ENCODE measurements at regions not wholly inside any gene's neighbourhood (a gene's known extent, or its start where the extent isn't known, plus 50 kb on each side); places are given as distances from the start of the nearest gene placed in this dataset.

DNA sequence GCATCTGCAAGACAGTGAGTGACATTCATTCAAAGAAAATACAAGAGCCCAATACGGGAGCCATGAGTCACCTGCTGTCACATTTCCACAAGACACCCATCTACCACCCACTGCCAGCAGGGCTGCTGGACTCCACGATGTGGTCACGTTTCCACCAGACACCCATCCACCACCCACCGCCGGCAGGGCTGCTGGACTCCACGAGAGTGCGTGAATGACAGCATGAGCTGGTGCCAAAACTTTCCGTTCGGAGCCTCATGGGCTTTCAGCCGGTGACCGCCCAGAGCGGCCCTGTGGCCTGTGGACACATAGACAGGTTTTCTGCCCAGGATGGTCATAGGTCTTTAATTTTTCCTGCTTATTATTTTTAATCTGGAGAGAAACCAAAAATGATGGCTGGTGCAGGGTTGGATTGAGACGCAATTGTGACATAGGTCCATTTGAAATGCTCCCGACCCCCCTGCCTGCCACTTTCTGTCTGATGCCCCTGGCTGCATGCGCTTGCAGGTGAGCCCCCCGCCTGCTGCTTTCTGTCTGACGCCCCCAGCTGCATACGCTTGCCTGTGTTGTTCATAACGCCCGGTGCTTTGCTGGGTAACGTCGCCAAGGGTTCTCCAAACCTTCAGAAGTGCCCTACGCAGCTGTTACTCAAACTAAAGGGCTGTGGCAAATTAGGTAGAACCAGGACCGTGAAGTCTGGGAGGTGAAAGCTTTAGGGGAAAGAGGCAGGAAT is 59.1 kb upstream of the SMOC2 start:
- H3K27me3 ChIP-seq (ENCODE audit: control insufficient read depth, insufficient read depth, low read length) = no peaks in the 10 kb centered on the region
- CTCF ChIA-PET = no interaction called here
- no peak for ATAC-seq
- in situ Hi-C loops (cut with HindIII; ENCODE audit: low pct_unique_long_range_greater_than_20kb, low sequenced_read_pairs) = no loop called here
- no peak for DNase-seq (ENCODE audit: low read depth, low spot score)
- no peak overlapping the region for H3K27ac ChIP-seq (ENCODE audit: low read length)
- H3K9me3 ChIP-seq (ENCODE audit: control insufficient read depth, insufficient read depth, low read depth, low read length) = no peaks in the 10 kb centered on the region
- POLR2A ChIA-PET = no interaction called here
- intact Hi-C loops (cut with micrococcal nuclease; ENCODE audit: unreplicated experiment) = no loop called here
- BruUV-seq (replicated peaks) = no TSS peak
- no peak overlapping the region for H3K4me3 ChIP-seq (ENCODE audit: low read depth in 2 of 2, low read length in 2 of 2)
- no peaks in the 10 kb centered on the region for H3K4me1 ChIP-seq (ENCODE audit: control insufficient read depth, insufficient read depth, low read length)
- no peaks in the 10 kb centered on the region for H3K36me3 ChIP-seq (ENCODE audit: control insufficient read depth, insufficient read depth, low read length)
- TF ChIP-seq SIN3A (IDR thresholded peaks at IDR 0.05; ENCODE audit: borderline replicate concordance, insufficient read depth, low read depth, low read length) = no peak
- TF ChIP-seq, protein P1, sequence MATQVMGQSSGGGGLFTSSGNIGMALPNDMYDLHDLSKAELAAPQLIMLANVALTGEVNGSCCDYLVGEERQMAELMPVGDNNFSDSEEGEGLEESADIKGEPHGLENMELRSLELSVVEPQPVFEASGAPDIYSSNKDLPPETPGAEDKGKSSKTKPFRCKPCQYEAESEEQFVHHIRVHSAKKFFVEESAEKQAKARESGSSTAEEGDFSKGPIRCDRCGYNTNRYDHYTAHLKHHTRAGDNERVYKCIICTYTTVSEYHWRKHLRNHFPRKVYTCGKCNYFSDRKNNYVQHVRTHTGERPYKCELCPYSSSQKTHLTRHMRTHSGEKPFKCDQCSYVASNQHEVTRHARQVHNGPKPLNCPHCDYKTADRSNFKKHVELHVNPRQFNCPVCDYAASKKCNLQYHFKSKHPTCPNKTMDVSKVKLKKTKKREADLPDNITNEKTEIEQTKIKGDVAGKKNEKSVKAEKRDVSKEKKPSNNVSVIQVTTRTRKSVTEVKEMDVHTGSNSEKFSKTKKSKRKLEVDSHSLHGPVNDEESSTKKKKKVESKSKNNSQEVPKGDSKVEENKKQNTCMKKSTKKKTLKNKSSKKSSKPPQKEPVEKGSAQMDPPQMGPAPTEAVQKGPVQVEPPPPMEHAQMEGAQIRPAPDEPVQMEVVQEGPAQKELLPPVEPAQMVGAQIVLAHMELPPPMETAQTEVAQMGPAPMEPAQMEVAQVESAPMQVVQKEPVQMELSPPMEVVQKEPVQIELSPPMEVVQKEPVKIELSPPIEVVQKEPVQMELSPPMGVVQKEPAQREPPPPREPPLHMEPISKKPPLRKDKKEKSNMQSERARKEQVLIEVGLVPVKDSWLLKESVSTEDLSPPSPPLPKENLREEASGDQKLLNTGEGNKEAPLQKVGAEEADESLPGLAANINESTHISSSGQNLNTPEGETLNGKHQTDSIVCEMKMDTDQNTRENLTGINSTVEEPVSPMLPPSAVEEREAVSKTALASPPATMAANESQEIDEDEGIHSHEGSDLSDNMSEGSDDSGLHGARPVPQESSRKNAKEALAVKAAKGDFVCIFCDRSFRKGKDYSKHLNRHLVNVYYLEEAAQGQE (IDR thresholded peaks at IDR 0.05; ENCODE audit: insufficient read depth in 1 of 2, low read depth in 2 of 2, low read length in 1 of 2) = no peak
- TF ChIP-seq, protein P2, sequence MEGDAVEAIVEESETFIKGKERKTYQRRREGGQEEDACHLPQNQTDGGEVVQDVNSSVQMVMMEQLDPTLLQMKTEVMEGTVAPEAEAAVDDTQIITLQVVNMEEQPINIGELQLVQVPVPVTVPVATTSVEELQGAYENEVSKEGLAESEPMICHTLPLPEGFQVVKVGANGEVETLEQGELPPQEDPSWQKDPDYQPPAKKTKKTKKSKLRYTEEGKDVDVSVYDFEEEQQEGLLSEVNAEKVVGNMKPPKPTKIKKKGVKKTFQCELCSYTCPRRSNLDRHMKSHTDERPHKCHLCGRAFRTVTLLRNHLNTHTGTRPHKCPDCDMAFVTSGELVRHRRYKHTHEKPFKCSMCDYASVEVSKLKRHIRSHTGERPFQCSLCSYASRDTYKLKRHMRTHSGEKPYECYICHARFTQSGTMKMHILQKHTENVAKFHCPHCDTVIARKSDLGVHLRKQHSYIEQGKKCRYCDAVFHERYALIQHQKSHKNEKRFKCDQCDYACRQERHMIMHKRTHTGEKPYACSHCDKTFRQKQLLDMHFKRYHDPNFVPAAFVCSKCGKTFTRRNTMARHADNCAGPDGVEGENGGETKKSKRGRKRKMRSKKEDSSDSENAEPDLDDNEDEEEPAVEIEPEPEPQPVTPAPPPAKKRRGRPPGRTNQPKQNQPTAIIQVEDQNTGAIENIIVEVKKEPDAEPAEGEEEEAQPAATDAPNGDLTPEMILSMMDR (IDR thresholded peaks at IDR 0.05) = no peak
- no peak for TF ChIP-seq POLR2AphosphoS5 (IDR thresholded peaks at IDR 0.05; ENCODE audit: low read depth, low read length)
- TF ChIP-seq TCF7L2 (IDR thresholded peaks at IDR 0.05; ENCODE audit: low read depth, low read length) = no peak

DNA sequence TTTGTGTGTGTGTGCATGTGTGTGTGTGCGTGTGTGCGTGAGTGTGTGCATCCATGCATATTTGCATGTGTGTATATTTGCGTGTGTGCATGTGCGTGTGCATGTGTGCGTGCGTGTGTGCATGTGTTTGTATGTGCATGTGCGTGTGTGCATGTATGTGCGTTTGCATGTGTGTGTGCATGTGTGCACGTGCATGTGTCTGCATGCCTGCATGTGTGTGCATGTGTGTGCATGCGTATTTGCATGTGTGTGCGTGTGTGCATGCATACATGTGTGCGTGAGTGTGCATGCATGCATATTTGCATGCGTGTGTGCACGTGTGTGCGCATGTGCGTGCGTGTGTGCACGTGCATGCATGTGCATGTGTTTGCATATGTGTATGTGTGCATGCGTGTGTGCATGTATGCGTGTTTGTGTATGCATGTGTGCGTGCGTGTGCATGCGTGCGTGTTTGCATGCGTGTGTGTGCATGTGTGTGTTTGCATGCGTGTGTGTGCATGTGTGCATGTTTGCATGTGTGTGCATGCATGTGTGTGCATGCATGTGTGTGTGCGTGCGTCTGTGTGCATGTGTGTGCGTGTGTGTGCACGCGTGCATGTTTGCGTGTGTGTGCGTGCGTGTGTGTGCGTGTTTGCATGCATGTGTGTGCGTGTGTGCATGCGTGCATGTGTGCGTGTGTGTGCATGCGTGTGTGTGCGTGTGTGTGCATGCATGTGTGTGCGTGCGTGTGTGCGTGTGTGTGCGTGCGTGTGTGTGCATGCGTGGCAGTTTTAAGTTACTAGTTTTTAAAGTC is 57.7 kb upstream of the SMOC2 start:
- ATAC-seq (no peak), DNase-seq (ENCODE audit: low read depth, low spot score) (no peak)
- ChIA-PET CTCF (no interaction called here), POLR2A (no interaction called here)
- BruUV-seq (replicated peaks) = no TSS peak
- in situ Hi-C loops (cut with HindIII; ENCODE audit: low pct_unique_long_range_greater_than_20kb, low sequenced_read_pairs) (no loop called here), intact Hi-C loops (cut with micrococcal nuclease; ENCODE audit: unreplicated experiment) (no loop called here)
- H3K27me3 ChIP-seq (ENCODE audit: control insufficient read depth, insufficient read depth, low read length) = no peaks in the 10 kb centered on the region
- no peak for TF ChIP-seq TCF7L2 (IDR thresholded peaks at IDR 0.05; ENCODE audit: low read depth, low read length)
- TF ChIP-seq, protein P1 (IDR thresholded peaks at IDR 0.05; ENCODE audit: insufficient read depth in 1 of 2, low read depth in 2 of 2, low read length in 1 of 2) = no peak
- TF ChIP-seq POLR2AphosphoS5 (IDR thresholded peaks at IDR 0.05; ENCODE audit: low read depth, low read length) = no peak
- TF ChIP-seq, protein P2 (IDR thresholded peaks at IDR 0.05) = no peak
- TF ChIP-seq SIN3A (IDR thresholded peaks at IDR 0.05; ENCODE audit: borderline replicate concordance, insufficient read depth, low read depth, low read length) = no peak
- H3K36me3 ChIP-seq (ENCODE audit: control insufficient read depth, insufficient read depth, low read length) = no peaks in the 10 kb centered on the region
- H3K27ac ChIP-seq (ENCODE audit: low read length) = no peak overlapping the region
- no peak overlapping the region for H3K4me3 ChIP-seq (ENCODE audit: low read depth in 2 of 2, low read length in 2 of 2)
- no peaks in the 10 kb centered on the region for H3K9me3 ChIP-seq (ENCODE audit: control insufficient read depth, insufficient read depth, low read depth, low read length)
- H3K4me1 ChIP-seq (ENCODE audit: control insufficient read depth, insufficient read depth, low read length) = no peaks in the 10 kb centered on the region
